BE2C (cell line): ENCODE measurements at regions not wholly inside any gene's neighbourhood (a gene's known extent, or its start where the extent isn't known, plus 50 kb on each side); places are given as distances from the start of the nearest gene placed in this dataset.

Experiments used
- DNase-seq: peaks from one replicate; pipeline ENCODE4 v3.0.0-alpha.2; 2020
- H3K27me3 ChIP-seq: fragments of 250-450 bp; sonication (Bioruptor Pico); 2 replicates; pipeline ENCODE4 v1.5.1; 2020; ENCODE audit warnings: mild to moderate bottlenecking
- H3K36me3 ChIP-seq: fragments of 250-450 bp; sonication (Bioruptor Pico); 2 replicates; pipeline ENCODE4 v1.5.1; 2020; ENCODE audit warnings: mild to moderate bottlenecking
- H3K4me1 ChIP-seq: fragments of 250-450 bp; sonication (Bioruptor Pico); 2 replicates; pipeline ENCODE4 v1.5.1; 2020
- H3K4me3 ChIP-seq: 2 replicates; pipeline ENCODE4 v1.5.1; 2011; ENCODE audit warnings: low read depth, low read length
- H3K9me3 ChIP-seq: fragments of 250-450 bp; sonication (Bioruptor Pico); 2 replicates; pipeline ENCODE4 v1.5.1; 2020
- TF ChIP-seq, protein P1 (sequence below): IDR thresholded peaks from 2 replicates; pipeline ENCODE4 v1.5.1; 2012; ENCODE audit warnings: mild to moderate bottlenecking, low read depth, low read length

DNA sequence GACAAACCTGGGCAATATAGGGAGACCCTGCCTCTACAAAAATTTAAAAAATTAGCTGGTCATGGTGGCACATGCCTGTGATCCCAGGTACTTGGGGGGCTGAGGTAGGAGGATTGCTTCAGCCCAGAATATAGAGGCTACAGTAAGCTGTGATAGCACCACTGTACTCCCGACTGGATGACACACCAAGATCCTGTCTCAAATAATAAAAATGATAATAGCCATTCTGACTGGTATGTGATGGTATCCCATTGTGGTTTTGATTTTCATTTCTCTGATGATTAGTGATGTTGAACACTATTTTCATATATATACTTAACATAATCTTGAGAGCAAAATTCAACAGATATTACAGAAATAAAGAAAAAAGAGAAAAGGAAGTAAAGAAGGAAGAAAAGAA, 1491.0 kb upstream of the PIK3C3 start:
- TF ChIP-seq, protein P1, sequence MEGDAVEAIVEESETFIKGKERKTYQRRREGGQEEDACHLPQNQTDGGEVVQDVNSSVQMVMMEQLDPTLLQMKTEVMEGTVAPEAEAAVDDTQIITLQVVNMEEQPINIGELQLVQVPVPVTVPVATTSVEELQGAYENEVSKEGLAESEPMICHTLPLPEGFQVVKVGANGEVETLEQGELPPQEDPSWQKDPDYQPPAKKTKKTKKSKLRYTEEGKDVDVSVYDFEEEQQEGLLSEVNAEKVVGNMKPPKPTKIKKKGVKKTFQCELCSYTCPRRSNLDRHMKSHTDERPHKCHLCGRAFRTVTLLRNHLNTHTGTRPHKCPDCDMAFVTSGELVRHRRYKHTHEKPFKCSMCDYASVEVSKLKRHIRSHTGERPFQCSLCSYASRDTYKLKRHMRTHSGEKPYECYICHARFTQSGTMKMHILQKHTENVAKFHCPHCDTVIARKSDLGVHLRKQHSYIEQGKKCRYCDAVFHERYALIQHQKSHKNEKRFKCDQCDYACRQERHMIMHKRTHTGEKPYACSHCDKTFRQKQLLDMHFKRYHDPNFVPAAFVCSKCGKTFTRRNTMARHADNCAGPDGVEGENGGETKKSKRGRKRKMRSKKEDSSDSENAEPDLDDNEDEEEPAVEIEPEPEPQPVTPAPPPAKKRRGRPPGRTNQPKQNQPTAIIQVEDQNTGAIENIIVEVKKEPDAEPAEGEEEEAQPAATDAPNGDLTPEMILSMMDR, result no peak
- Histone ChIP-seq H3K4me1 (no peaks in the 10 kb centered on the region), H3K36me3 (no peaks in the 10 kb centered on the region), H3K9me3 (no peaks in the 10 kb centered on the region), H3K27me3 (no peaks in the 10 kb centered on the region), H3K4me3 (no peak overlapping the region)
- no peak for DNase-seq

DNA sequence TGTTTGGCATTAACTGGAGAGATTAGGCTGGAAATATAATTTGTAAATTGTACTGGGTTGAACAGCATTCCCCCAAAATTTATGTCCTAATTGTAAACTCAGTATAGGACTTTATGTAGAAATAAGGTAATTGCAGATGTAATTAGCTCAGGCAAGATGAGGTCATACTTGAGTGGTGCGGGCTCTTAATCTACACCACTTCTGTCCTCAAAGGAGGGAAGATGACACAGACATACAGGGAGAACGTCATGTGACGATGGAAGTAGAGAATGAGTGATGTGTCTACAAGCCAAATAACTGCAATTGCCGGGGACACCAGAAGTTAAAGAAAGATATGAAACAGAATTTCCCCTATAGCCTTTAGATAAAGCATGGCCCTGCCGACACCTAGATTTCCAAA, 1501.1 kb upstream of the PIK3C3 start:
- H3K27me3 ChIP-seq, result no peaks in the 10 kb centered on the region
- DNase-seq, result no peak
- no peak overlapping the region for H3K4me3 ChIP-seq
- TF ChIP-seq, protein P1, result no peak
- no peaks in the 10 kb centered on the region for H3K36me3 ChIP-seq
- no peaks in the 10 kb centered on the region for H3K9me3 ChIP-seq
- H3K4me1 ChIP-seq, result no peaks in the 10 kb centered on the region

GRCh38 chr18:40452599-40452998, 1502.4 kb upstream of the PIK3C3 start:
- Histone ChIP-seq H3K36me3 (no peaks in the 10 kb centered on the region), H3K9me3 (no peaks in the 10 kb centered on the region), H3K4me1 (no peaks in the 10 kb centered on the region), H3K27me3 (no peaks in the 10 kb centered on the region), H3K4me3 (no peak overlapping the region)
- TF ChIP-seq, protein P1, result no peak
- DNase-seq, result no peak

DNA sequence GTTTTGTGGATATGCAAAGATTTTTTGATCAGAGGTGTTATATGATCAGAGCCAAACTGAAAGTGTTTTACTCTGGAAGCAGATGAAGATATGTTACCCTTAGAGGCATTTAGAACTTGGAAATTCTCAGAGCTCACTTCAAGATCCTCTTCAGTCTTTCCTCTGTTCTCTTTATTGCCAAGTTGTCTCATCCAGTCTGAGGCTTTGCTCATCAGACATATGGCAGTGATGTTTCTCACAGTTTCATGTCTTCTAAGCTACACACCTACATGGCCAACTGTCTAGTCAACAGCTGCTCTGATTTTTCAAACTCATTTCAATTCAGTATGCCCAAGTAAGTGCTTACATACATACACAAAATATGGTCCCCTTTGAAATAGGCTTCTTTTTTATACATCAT, 1504.3 kb upstream of the PIK3C3 start:
- TF ChIP-seq, protein P1, result no peak
- Histone ChIP-seq H3K9me3 (no peaks in the 10 kb centered on the region), H3K4me1 (no peaks in the 10 kb centered on the region), H3K36me3 (no peaks in the 10 kb centered on the region), H3K27me3 (no peaks in the 10 kb centered on the region), H3K4me3 (no peak overlapping the region)
- no peak for DNase-seq

DNA sequence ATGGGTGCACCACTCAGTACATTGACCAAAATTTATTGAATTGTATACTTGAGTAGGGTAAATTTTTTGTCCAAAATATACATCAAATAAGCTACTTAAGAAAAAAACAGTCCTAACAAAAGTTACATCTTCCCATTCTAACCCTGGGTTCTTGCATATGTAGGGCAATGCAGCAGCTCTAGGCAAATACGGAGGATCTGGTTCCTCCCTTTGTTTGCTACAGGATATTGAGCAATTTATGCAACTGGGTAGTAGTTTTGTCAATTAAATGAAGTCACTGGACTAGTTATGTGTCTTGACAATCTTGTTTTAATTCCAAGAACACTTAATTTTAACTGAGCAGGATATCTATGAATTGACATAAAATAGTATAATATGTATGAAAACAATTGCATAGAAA, 1507.2 kb upstream of the PIK3C3 start:
- H3K36me3 ChIP-seq, result no peaks in the 10 kb centered on the region
- DNase-seq, result no peak
- H3K4me3 ChIP-seq, result no peak overlapping the region
- H3K27me3 ChIP-seq, result no peaks in the 10 kb centered on the region
- no peaks in the 10 kb centered on the region for H3K9me3 ChIP-seq
- TF ChIP-seq, protein P1, result no peak
- no peaks in the 10 kb centered on the region for H3K4me1 ChIP-seq

GRCh38 chr18:40440088-40440487, 1514.9 kb upstream of the PIK3C3 start:
- TF ChIP-seq, protein P1, result no peak
- Histone ChIP-seq H3K9me3 (no peaks in the 10 kb centered on the region), H3K36me3 (no peaks in the 10 kb centered on the region), H3K27me3 (no peaks in the 10 kb centered on the region), H3K4me1 (no peaks in the 10 kb centered on the region), H3K4me3 (no peak overlapping the region)
- no peak for DNase-seq
